Suprapubic skin (tissue), 4 donors: ENCODE measurements at regions not wholly inside any gene's neighbourhood (a gene's known extent, or its start where the extent isn't known, plus 50 kb on each side); places are given as distances from the start of the nearest gene placed in this dataset.

Source experiments
- DNase-seq, 2 donors: peaks; one replicate each; pipeline ENCODE4 v3.0.0-alpha.2; 2019; ENCODE audit warnings: low spot score in 2 of 2
- H3K27ac ChIP-seq: fragments of 200-600 bp; sonication (generic); one replicate; pipeline ENCODE4 v1.5.1; 2019
- H3K27me3 ChIP-seq: fragments of 200-600 bp; sonication (generic); one replicate; pipeline ENCODE4 v1.5.1; 2019
- H3K36me3 ChIP-seq: fragments of 200-600 bp; sonication (generic); one replicate; pipeline ENCODE4 v1.5.1; 2019
- H3K4me1 ChIP-seq: fragments of 200-600 bp; sonication (generic); one replicate; pipeline ENCODE4 v1.5.1; 2019
- H3K4me3 ChIP-seq: fragments of 200-600 bp; sonication (generic); one replicate; pipeline ENCODE4 v1.5.1; 2019; ENCODE audit warnings: mild to moderate bottlenecking
- H3K9me3 ChIP-seq: fragments of 200-600 bp; sonication (generic); one replicate; pipeline ENCODE4 v1.5.1; 2019
- CTCF ChIP-seq, 2 donors: fragments of 200-600 bp in 1 of 2; fragments of 450-650 bp in 1 of 2; sonication (generic) in 1 of 2; IDR thresholded peaks; one replicate each; pipeline ENCODE4 v1.5.1; 2016 to 2019; ENCODE audit warnings: antibody characterized with exemption in 2 of 2, mild to moderate bottlenecking in 1 of 2, moderate library complexity in 1 of 2
- EP300 ChIP-seq: sonication (generic); formaldehyde crosslinking; IDR thresholded peaks from one replicate; pipeline ENCODE4 v1.6.1; 2017; ENCODE audit warnings: antibody characterized with exemption
- POLR2A ChIP-seq, 2 donors: fragments of 450-650 bp; IDR thresholded peaks; one replicate each; pipeline ENCODE4 v1.6.1; 2017; ENCODE audit warnings: antibody characterized with exemption in 2 of 2, mild to moderate bottlenecking in 2 of 2, moderate library complexity in 2 of 2
- POLR2AphosphoS5 ChIP-seq, 3 donors: sonication (generic); formaldehyde crosslinking; IDR thresholded peaks; one replicate each; pipeline ENCODE4 v1.6.1; 2017; ENCODE audit warnings: antibody characterized with exemption in 3 of 3
- WGBS: methylation state at CpG from one replicate; pipeline ENCODE4 v1.1.5; 2018; 5-methylcytosine and 5-hydroxymethylcytosine counted together

GRCh38 chr2:88321449-88322248, 130.8 kb downstream of the FOXI3 start:
- Histone ChIP-seq H3K27me3 (peaks cover 2% of the 10 kb centered on the region), H3K27ac (no peak overlapping the region), H3K4me3 (no peak overlapping the region), H3K4me1 (no peaks in the 10 kb centered on the region), H3K36me3 (no peaks in the 10 kb centered on the region), H3K9me3 (no peaks in the 10 kb centered on the region)
- WGBS, result 56% methylated on average over 7 of the region's 7 CpGs
- TF ChIP-seq POLR2AphosphoS5 (IDR thresholded peaks at IDR 0.05) (no peak), CTCF (IDR thresholded peaks at IDR 0.05) (no peak), POLR2A (IDR thresholded peaks at IDR 0.05) (no peak)
- no peak for DNase-seq

GRCh38 chr2:88320076-88320773, 132.3 kb downstream of the FOXI3 start:
- 81% methylated on average over 2 of the region's 2 CpGs for WGBS
- Histone ChIP-seq H3K36me3 (no peaks in the 10 kb centered on the region), H3K4me1 (no peaks in the 10 kb centered on the region), H3K27ac (no peak overlapping the region), H3K9me3 (no peaks in the 10 kb centered on the region), H3K27me3 (peaks cover 2% of the 10 kb centered on the region), H3K4me3 (no peak overlapping the region)
- TF ChIP-seq CTCF (IDR thresholded peaks at IDR 0.05) (no peak), EP300 (no peak), POLR2A (IDR thresholded peaks at IDR 0.05) (no peak), POLR2AphosphoS5 (IDR thresholded peaks at IDR 0.05) (no peak)
- no peak for DNase-seq

- Histone ChIP-seq H3K9me3 (no peaks in the 10 kb centered on the region), H3K4me3 (no peak overlapping the region), H3K4me1 (no peaks in the 10 kb centered on the region), H3K27me3 (peaks cover 2% of the 10 kb centered on the region), H3K36me3 (no peaks in the 10 kb centered on the region), H3K27ac (no peak overlapping the region)
- TF ChIP-seq CTCF (IDR thresholded peaks at IDR 0.05), result no peak
- TF ChIP-seq POLR2AphosphoS5 (IDR thresholded peaks at IDR 0.05), result no peak
- TF ChIP-seq POLR2A (IDR thresholded peaks at IDR 0.05), result no peak
- TF ChIP-seq EP300, result no peak
- DNase-seq, result no peak
- 70% methylated on average over 5 of the region's 5 CpGs for WGBS
Observed at GRCh38 chr2:88318956-88319330, 133.6 kb downstream of the FOXI3 start.

GRCh38 chr2:88318071-88318955, 134.2 kb downstream of the FOXI3 start:
- H3K27ac ChIP-seq, result no peak overlapping the region
- 84% methylated on average over 4 of the region's 5 CpGs for WGBS
- TF ChIP-seq CTCF (IDR thresholded peaks at IDR 0.05) (no peak), POLR2AphosphoS5 (IDR thresholded peaks at IDR 0.05) (no peak), EP300 (no peak), POLR2A (IDR thresholded peaks at IDR 0.05) (no peak)
- H3K36me3 ChIP-seq, result no peaks in the 10 kb centered on the region
- no peak overlapping the region for H3K4me3 ChIP-seq
- H3K4me1 ChIP-seq, result no peaks in the 10 kb centered on the region
- no peaks in the 10 kb centered on the region for H3K9me3 ChIP-seq
- no peak for DNase-seq
- no peaks in the 10 kb centered on the region for H3K27me3 ChIP-seq
